HepG2 (cell line): ENCODE measurements at regions not wholly inside any gene's neighbourhood (a gene's known extent, or its start where the extent isn't known, plus 50 kb on each side); places are given as distances from the start of the nearest gene placed in this dataset.

Experiments
- ATAC-seq: fragments of 200-7000 bp; cut with Tn5 transposase; 3 replicates; pipeline ENCODE4 v1.9.1; 2020; ENCODE audit warnings: mild to moderate bottlenecking, moderate library complexity
- BruUV-seq: library from RNA; stranded (reverse); fragments of 400-500 nt; replicated peaks from 2 replicates; lab custom pipeline; 2021; lab: Mats Ljungman, UMichigan
- CTCF ChIA-PET: fragments of 300-600 bp; formaldehyde crosslinking; extraction: SDS; loops from one replicate; lab custom pipeline; 2021; ENCODE audit warnings: low total read pairs, inconsistent platforms, low intra/inter-chr PET ratio; lab: Yijun Ruan, JAX
- POLR2A ChIA-PET: fragments of 350-600 bp; sonication (Branson Sonifier 250); formaldehyde crosslinking; loops from one replicate; lab custom pipeline; 2020; ENCODE audit warnings: antibody characterized with exemption, inconsistent platforms; lab: Yijun Ruan, JAX
- DNase-seq: peaks from one replicate; pipeline ENCODE4 v3.0.0-alpha.2; 2015; ENCODE audit warnings: low spot score
- FAIRE-seq: peaks from 3 replicates; lab custom pipeline; 2011; peaks lifted over from hg19 to GRCh38; lab: Jason Lieb, UNC
- H2AFZ ChIP-seq: one replicate; pipeline ENCODE4 v1.6.1; 2011; ENCODE audit warnings: low read length, inconsistent platforms
- H3K27ac ChIP-seq: fragments of 300-600 bp; 3 replicates; pipeline ENCODE4 v1.8.0; 2011; ENCODE audit warnings: mixed run types, mild to moderate bottlenecking, mixed read lengths, low read length, inconsistent platforms; ENCODE audit not compliant: insufficient read depth; ENCODE audit errors: extremely low read length
- H3K27me3 ChIP-seq, 2 experiments: fragments of 200-600 bp in 1 of 2; 2 replicates in 1 of 2; 3 replicates in 1 of 2; pipeline versions ENCODE4 v1.6.0 to v1.8.0; 2011; ENCODE audit warnings: low read length in 2 of 2, mild to moderate bottlenecking in 2 of 2, moderate library complexity in 2 of 2, inconsistent platforms in 1 of 2; ENCODE audit not compliant: insufficient read depth in 2 of 2, control insufficient read depth in 1 of 2
- H3K36me3 ChIP-seq, 2 experiments: fragments of 200-600 bp in 1 of 2; replicated peaks in 1 of 2; 2 replicates in 1 of 2; 3 replicates in 1 of 2; pipeline versions ENCODE4 v1.5.1 to v1.8.0; 2011; ENCODE audit warnings: low read length in 2 of 2, inconsistent platforms in 1 of 2; ENCODE audit not compliant: insufficient read depth in 2 of 2, control insufficient read depth in 1 of 2
- H3K4me1 ChIP-seq: 2 replicates; pipeline ENCODE4 v1.5.1; 2012; ENCODE audit warnings: low read length, inconsistent platforms; ENCODE audit not compliant: insufficient read depth
- H3K4me2 ChIP-seq: 2 replicates; pipeline ENCODE4 v1.6.0; 2011; ENCODE audit warnings: low read depth, low read length, inconsistent platforms
- H3K4me3 ChIP-seq, 3 experiments: fragments of 200-600 bp in 1 of 3; sonication (generic), shearing (Covaris generic) in 1 of 3; replicated peaks in 1 of 3; 2 replicates each; pipeline ENCODE4 v1.5.1; 2011 to 2016; ENCODE audit warnings: low read length in 3 of 3, inconsistent platforms in 2 of 3, low read depth in 2 of 3, mild to moderate bottlenecking in 2 of 3, control low read depth in 1 of 3, mixed read lengths in 1 of 3; ENCODE audit not compliant: insufficient read depth in 1 of 3
- H3K79me2 ChIP-seq: one replicate; pipeline ENCODE4 v1.6.1; 2011; ENCODE audit warnings: low read length, inconsistent platforms; ENCODE audit not compliant: insufficient read depth
- H3K9ac ChIP-seq: 2 replicates; pipeline ENCODE4 v1.6.0; 2011; ENCODE audit warnings: mild to moderate bottlenecking, low read depth, low read length, inconsistent platforms; ENCODE audit not compliant: insufficient read depth
- H3K9me3 ChIP-seq: 2 replicates; pipeline ENCODE4 v1.5.1; 2012; ENCODE audit warnings: mild to moderate bottlenecking, low read length
- H4K20me1 ChIP-seq: 2 replicates; pipeline ENCODE4 v1.6.0; 2011; ENCODE audit warnings: inconsistent platforms, mild to moderate bottlenecking, low read length, moderate library complexity; ENCODE audit not compliant: insufficient read depth
- CREBL2 ChIP-seq: sonication (generic); formaldehyde crosslinking; IDR thresholded peaks from 2 replicates; pipeline ENCODE4 v1.8.1; 2023; ENCODE audit warnings: missing genetic modification reagents, mild to moderate bottlenecking, borderline replicate concordance
- CSRNP2 ChIP-seq: sonication (generic); formaldehyde crosslinking; conservative IDR thresholded peaks from 2 replicates; pipeline ENCODE4 v1.8.0; 2022; ENCODE audit warnings: low read depth, missing genetic modification reagents
- HNF4G ChIP-seq, 2 experiments: sonication (generic) in 1 of 2; formaldehyde crosslinking in 1 of 2; IDR thresholded peaks; 2 replicates each; pipeline versions ENCODE4 v1.4.0 to v1.6.1; 2011 to 2020; ENCODE audit warnings: borderline replicate concordance in 2 of 2, low read depth in 2 of 2, mild to moderate bottlenecking in 2 of 2, low read length in 1 of 2, missing genetic modification reagents in 1 of 2, moderate library complexity in 1 of 2
- JUN ChIP-seq: sonication (generic); formaldehyde crosslinking; IDR thresholded peaks from 2 replicates; pipeline ENCODE4 v1.4.0; 2020; ENCODE audit warnings: mild to moderate bottlenecking, missing genetic modification reagents
- LRRFIP1 ChIP-seq: sonication (generic); formaldehyde crosslinking; conservative IDR thresholded peaks from 2 replicates; pipeline ENCODE4 v1.4.0; 2020; ENCODE audit warnings: missing genetic modification reagents
- MBD4 ChIP-seq: IDR thresholded peaks from 2 replicates; pipeline ENCODE4 v1.6.1; 2012; ENCODE audit warnings: low read length, inconsistent platforms, borderline replicate concordance
- NCOA5 ChIP-seq: sonication (generic); formaldehyde crosslinking; IDR thresholded peaks from 2 replicates; pipeline ENCODE4 v1.4.0; 2020; ENCODE audit warnings: missing genetic modification reagents
- NFE2 ChIP-seq: sonication (generic); formaldehyde crosslinking; IDR thresholded peaks from 2 replicates; pipeline ENCODE4 v1.4.0; 2020; ENCODE audit warnings: missing genetic modification reagents
- PLSCR1 ChIP-seq: sonication (generic); formaldehyde crosslinking; IDR thresholded peaks from 2 replicates; pipeline ENCODE4 v1.5.0; 2020; ENCODE audit warnings: missing genetic modification reagents, mild to moderate bottlenecking, borderline replicate concordance
- RARA ChIP-seq: IDR thresholded peaks from 2 replicates; pipeline ENCODE4 v1.6.1; 2016; ENCODE audit warnings: missing genetic modification reagents, missing compliant biosample characterization
- RBAK ChIP-seq: sonication (generic); formaldehyde crosslinking; IDR thresholded peaks from 2 replicates; pipeline ENCODE4 v1.5.1; 2020; ENCODE audit warnings: mild to moderate bottlenecking, missing genetic modification reagents
- SALL1 ChIP-seq: sonication (generic); formaldehyde crosslinking; IDR thresholded peaks from 2 replicates; pipeline ENCODE4 v1.8.0; 2022; ENCODE audit warnings: mild to moderate bottlenecking, missing genetic modification reagents
- TBL1XR1 ChIP-seq: fragments of 150-350 bp; IDR thresholded peaks from 2 replicates; pipeline ENCODE4 v1.6.1; 2014; ENCODE audit warnings: borderline replicate concordance, low read length; ENCODE audit not compliant: partially characterized antibody
- ZNF224 ChIP-seq: sonication (generic); formaldehyde crosslinking; IDR thresholded peaks from 2 replicates; pipeline ENCODE4 v1.5.0; 2020; ENCODE audit warnings: mild to moderate bottlenecking, missing genetic modification reagents
- ZNF468 ChIP-seq: sonication (generic); formaldehyde crosslinking; IDR thresholded peaks from 2 replicates; pipeline ENCODE4 v1.8.0; 2022; ENCODE audit warnings: mild to moderate bottlenecking, moderate library complexity, missing genetic modification reagents
- WGBS: methylation state at CpG from one replicate; pipeline ENCODE4 v1.1.6; 2017; ENCODE audit warnings: low lambda C conversion rate; 5-methylcytosine and 5-hydroxymethylcytosine counted together
- in situ Hi-C: cut with HindIII; loops from 2 replicates; pipeline ENCODE4 v1.10.0; 2017; ENCODE audit warnings: low pct_unique_long_range_greater_than_20kb; ENCODE audit not compliant: extremely low pct_ligation_motif_present
- intact Hi-C: fragments of 100-400 bp; cut with micrococcal nuclease; formaldehyde crosslinking; loops from one replicate; pipeline ENCODE4 v1.10.0; 2022; ENCODE audit not compliant: unreplicated experiment

- TF ChIP-seq ZNF468 (CRISPR knock-in tag) (no peak), LRRFIP1 (no peak), ZNF224 (no peak), NCOA5 (CRISPR knock-in tag) (no peak), PLSCR1 (CRISPR knock-in tag) (no peak), HNF4G (IDR thresholded peaks at IDR 0.05; ENCODE audit: borderline replicate concordance, low read depth, low read length) (no peak), HNF4G (CRISPR knock-in tag; IDR thresholded peaks at IDR 0.05; ENCODE audit: borderline replicate concordance, low read depth) (no peak)
These were observed 610.6 kb downstream of the PLCL1 start (continued) for GRCh38 chr2:198414976-198415375.

GRCh38 chr2:198411936-198412335, 607.5 kb downstream of the PLCL1 start:
- no peak overlapping the region for H2AFZ ChIP-seq
- ATAC-seq (no peak), DNase-seq (no peak), FAIRE-seq (no peak)
- H3K79me2 ChIP-seq: no peaks in the 10 kb centered on the region
- BruUV-seq: no TSS peak
- no peak overlapping the region for H3K9ac ChIP-seq
- no peaks in the 10 kb centered on the region; a peak in 1 of 5 replicates for H3K27me3 ChIP-seq
- no peak overlapping the region for H3K4me3 ChIP-seq
- H3K4me1 ChIP-seq: no peaks in the 10 kb centered on the region
- no peaks in the 10 kb centered on the region for H3K9me3 ChIP-seq
- no peaks in the 10 kb centered on the region for H4K20me1 ChIP-seq
- no peak overlapping the region for H3K27ac ChIP-seq
- CTCF ChIA-PET: no interaction called here
- in situ Hi-C loops: no loop called here
- POLR2A ChIA-PET: no interaction called here
- no peaks in the 10 kb centered on the region for H3K36me3 ChIP-seq
- 0% methylated on average over 2 of the region's 2 CpGs for WGBS
- H3K4me2 ChIP-seq: no peak overlapping the region
- intact Hi-C loops: no loop called here
- no peak for TF ChIP-seq RARA (CRISPR knock-in tag)
- no peak for TF ChIP-seq NFE2 (CRISPR knock-in tag)
- TF ChIP-seq TBL1XR1: no peak
- no peak for TF ChIP-seq CSRNP2
- TF ChIP-seq JUN (CRISPR knock-in tag): no peak
- no peak for TF ChIP-seq CREBL2 (CRISPR knock-in tag)
- TF ChIP-seq MBD4: no peak
- TF ChIP-seq SALL1 (CRISPR knock-in tag): no peak
- TF ChIP-seq RBAK (CRISPR knock-in tag): no peak
